Testis (tissue), 2 donors: ENCODE measurements at regions not wholly inside any gene's neighbourhood (a gene's known extent, or its start where the extent isn't known, plus 50 kb on each side); places are given as distances from the start of the nearest gene placed in this dataset.

Source experiments
- DNase-seq: peaks from one replicate; pipeline ENCODE4 v3.0.0-alpha.2; 2019
- H3K27ac ChIP-seq, 2 donors: fragments of 200-600 bp; sonication (generic); one replicate each; pipeline ENCODE4 v1.5.1; 2019
- H3K27me3 ChIP-seq: fragments of 200-600 bp; sonication (generic); one replicate; pipeline ENCODE4 v1.5.1; 2019
- H3K36me3 ChIP-seq: fragments of 200-600 bp; sonication (generic); one replicate; pipeline ENCODE4 v1.5.1; 2017; ENCODE audit warnings: low read depth; ENCODE audit errors: missing control alignments
- H3K4me1 ChIP-seq: fragments of 200-600 bp; sonication (generic); one replicate; pipeline ENCODE4 v1.5.1; 2019
- H3K4me3 ChIP-seq, 2 donors: fragments of 200-600 bp; sonication (generic); one replicate each; pipeline ENCODE4 v1.5.1; 2017 to 2019
- H3K9me3 ChIP-seq: fragments of 200-600 bp; sonication (generic); one replicate; pipeline ENCODE4 v1.5.1; 2017
- CTCF ChIP-seq, 3 experiments: fragments of 450-650 bp in 2 of 3; fragments of 200-600 bp in 1 of 3; sonication (generic) in 1 of 3; IDR thresholded peaks; one replicate each; pipeline ENCODE4 v1.5.1; 2016 to 2019; ENCODE audit warnings: antibody characterized with exemption in 3 of 3, mild to moderate bottlenecking in 2 of 3, moderate library complexity in 1 of 3
- POLR2A ChIP-seq: fragments of 450-650 bp; IDR thresholded peaks from one replicate; pipeline ENCODE4 v1.6.1; 2017; ENCODE audit warnings: antibody characterized with exemption, mild to moderate bottlenecking, moderate library complexity
- WGBS, 2 donors: methylation state at CpG; one replicate each; pipeline ENCODE4 v1.1.5; 2018; 5-methylcytosine and 5-hydroxymethylcytosine counted together
- intact Hi-C: fragments of 100-400 bp; cut with DNase I; formaldehyde crosslinking; loops from one replicate; pipeline ENCODE4 v1.15.1; 2023; ENCODE audit warnings: low total_unique reads

DNA sequence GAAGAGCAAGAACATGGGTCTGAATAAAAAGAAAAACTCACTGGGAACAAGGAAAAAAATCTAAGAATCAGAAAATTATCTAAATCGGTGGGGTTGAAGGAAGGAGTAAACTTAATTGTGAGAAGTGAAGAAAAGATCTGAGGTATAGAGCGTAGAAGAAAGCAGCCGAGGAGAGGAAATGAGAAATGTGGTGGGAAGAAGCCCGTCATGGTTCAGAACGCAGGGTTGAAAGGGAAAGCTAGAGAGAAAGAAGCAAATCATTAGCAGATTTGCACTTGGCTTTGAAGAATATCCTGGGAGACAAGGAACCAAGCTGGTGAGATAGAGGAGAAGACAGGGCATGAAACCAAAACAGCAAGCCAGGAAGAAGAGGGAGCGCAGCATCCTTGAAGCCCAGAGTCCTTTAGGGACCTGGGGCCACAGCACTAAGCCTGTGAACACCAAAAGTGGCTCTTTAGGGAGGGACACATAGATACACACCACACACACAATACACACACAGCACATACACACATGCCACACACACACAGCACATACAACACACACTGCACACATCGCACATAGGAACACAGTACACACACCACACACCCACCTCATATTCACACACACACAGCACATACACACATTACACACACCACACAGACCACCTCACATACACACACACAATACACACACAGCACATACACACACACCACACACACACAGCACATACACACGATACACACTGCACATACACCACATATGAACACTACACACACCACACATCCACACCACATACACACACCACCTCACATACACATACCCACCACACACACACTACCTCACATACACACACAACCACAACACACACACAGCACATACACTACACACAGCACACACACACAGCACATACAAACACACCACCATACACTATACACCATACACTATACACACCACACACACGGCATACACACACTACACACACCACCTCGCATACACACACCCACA lies 274.6 kb downstream of the ETAA1 start:
- no peaks in the 10 kb centered on the region for H3K9me3 ChIP-seq
- intact Hi-C loops = no loop called here
- H3K4me1 ChIP-seq = no peaks in the 10 kb centered on the region
- no peak overlapping the region for H3K4me3 ChIP-seq
- TF ChIP-seq CTCF (IDR thresholded peaks at IDR 0.05) (no peak), POLR2A (no peak)
- no peak overlapping the region for H3K27ac ChIP-seq
- no peaks in the 10 kb centered on the region for H3K27me3 ChIP-seq
- no peaks in the 10 kb centered on the region for H3K36me3 ChIP-seq
- DNase-seq = no peak
- WGBS, 2 donors = 91 to 94% methylated on average over 10 of the region's 10 CpGs

DNA sequence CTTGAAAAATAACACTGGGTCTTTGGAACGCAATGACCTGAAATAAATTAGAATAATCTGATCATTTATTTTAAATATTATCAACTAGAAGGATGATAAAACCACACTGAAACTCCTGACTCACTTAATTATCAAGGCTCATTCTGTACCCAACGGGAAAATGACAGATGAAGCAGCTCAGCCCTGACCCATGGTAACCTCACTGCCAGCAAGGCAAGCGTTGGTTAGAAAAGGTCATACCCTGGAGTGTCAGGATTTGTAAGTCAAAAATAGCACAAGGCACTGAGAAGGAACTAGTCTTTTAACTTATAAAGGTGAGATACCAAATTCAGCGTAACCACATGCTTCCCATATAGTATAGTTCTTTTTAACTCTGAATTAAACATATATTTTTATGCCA lies 277.5 kb downstream of the ETAA1 start:
- intact Hi-C loops = no loop called here
- no peak overlapping the region for H3K4me3 ChIP-seq
- H3K9me3 ChIP-seq = no peaks in the 10 kb centered on the region
- 53 to 59% methylated on average over 4 of the region's 4 CpGs for WGBS, 2 donors
- no peaks in the 10 kb centered on the region for H3K36me3 ChIP-seq
- H3K27me3 ChIP-seq = no peaks in the 10 kb centered on the region
- no peak for TF ChIP-seq POLR2A
- TF ChIP-seq CTCF (IDR thresholded peaks at IDR 0.05) = no peak
- H3K27ac ChIP-seq = no peak overlapping the region
- DNase-seq = no peak
- H3K4me1 ChIP-seq = no peaks in the 10 kb centered on the region

- no peak for DNase-seq
- Histone ChIP-seq H3K9me3 (no peaks in the 10 kb centered on the region), H3K27me3 (no peaks in the 10 kb centered on the region), H3K4me3 (no peak overlapping the region), H3K4me1 (no peaks in the 10 kb centered on the region), H3K27ac (no peak overlapping the region), H3K36me3 (no peaks in the 10 kb centered on the region)
- 85 to 100% methylated on average over 2 of the region's 2 CpGs for WGBS, 2 donors
- intact Hi-C loops = no loop called here
- TF ChIP-seq POLR2A (no peak), CTCF (IDR thresholded peaks at IDR 0.05) (no peak)
These were observed 287.9 kb downstream of the ETAA1 start for GRCh38 chr2:67684991-67685390.

DNA sequence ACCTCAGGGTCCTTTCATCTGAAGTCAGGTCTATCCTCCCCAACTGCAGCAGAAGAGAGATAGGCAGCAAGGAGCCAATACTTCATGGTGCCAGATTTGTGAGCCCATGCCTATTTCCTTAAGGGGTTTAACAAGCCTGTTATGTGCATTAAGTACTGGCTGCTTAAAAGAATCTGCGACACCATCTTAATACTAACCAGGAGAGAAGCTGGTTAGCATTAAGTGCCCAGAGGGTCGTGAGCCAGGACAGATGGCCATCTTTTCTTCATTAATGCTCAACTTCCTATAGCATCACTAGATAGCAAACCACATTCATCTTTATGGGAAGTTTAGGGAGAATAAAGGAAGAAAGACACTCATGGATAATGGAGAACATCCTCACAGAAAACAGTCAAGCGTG lies 289.1 kb downstream of the ETAA1 start:
- Histone ChIP-seq H3K36me3 (no peaks in the 10 kb centered on the region), H3K4me3 (no peak overlapping the region), H3K4me1 (no peaks in the 10 kb centered on the region), H3K9me3 (no peaks in the 10 kb centered on the region), H3K27me3 (no peaks in the 10 kb centered on the region), H3K27ac (no peak overlapping the region)
- DNase-seq = no peak
- TF ChIP-seq CTCF (IDR thresholded peaks at IDR 0.05) = no peak
- TF ChIP-seq POLR2A = no peak
- intact Hi-C loops = no loop called here
- 91 to 96% methylated on average over 3 of the region's 3 CpGs for WGBS, 2 donors

DNA sequence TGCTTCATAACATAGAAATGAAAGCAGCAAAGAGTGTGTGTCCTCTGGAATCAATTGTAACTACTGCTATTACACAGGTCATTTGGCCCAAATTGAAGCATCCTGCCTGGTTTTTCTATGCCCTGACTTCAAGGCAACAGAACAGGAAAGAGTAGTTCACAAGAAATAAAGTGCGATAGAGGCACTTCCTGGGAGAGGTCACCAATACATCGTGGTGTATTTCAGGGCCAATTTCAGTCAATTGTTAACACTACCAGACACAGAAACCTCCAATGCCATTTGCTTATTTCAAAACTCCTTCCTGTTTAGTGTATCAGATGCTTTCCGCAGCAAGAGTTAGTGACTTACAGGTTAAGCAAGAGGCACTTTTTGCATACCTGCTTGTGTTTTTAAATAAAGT lies 292.1 kb downstream of the ETAA1 start:
- no peak for DNase-seq
- Histone ChIP-seq H3K36me3 (no peaks in the 10 kb centered on the region), H3K9me3 (no peaks in the 10 kb centered on the region), H3K4me1 (no peaks in the 10 kb centered on the region), H3K27me3 (no peaks in the 10 kb centered on the region), H3K4me3 (no peak overlapping the region), H3K27ac (no peak overlapping the region)
- TF ChIP-seq CTCF (IDR thresholded peaks at IDR 0.05) (no peak), POLR2A (no peak)
- intact Hi-C loops = no loop called here
- 70 to 75% methylated on average over 3 of the region's 3 CpGs for WGBS, 2 donors
